Spleen (tissue), 11 donors: ENCODE measurements at regions not wholly inside any gene's neighbourhood (a gene's known extent, or its start where the extent isn't known, plus 50 kb on each side); places are given as distances from the start of the nearest gene placed in this dataset.

Experiments
- DNase-seq: peaks from one replicate; pipeline ENCODE4 v3.0.0-alpha.2; 2020
- H3K27ac ChIP-seq, 8 donors: fragments of 200-600 bp; sonication (generic) in 7 of 8; 1 replicate in 4 of 8; 2 replicates in 4 of 8; pipeline versions ENCODE4 v1.5.0 to v1.8.0; 2016 to 2021; ENCODE audit warnings: inconsistent platforms in 4 of 8, mild to moderate bottlenecking in 4 of 8, moderate library complexity in 1 of 8
- H3K27me3 ChIP-seq, 7 donors: fragments of 200-600 bp; sonication (generic) in 6 of 7; replicated peaks in 1 of 7; 1 replicate in 4 of 7; 2 replicates in 3 of 7; pipeline versions ENCODE4 v1.5.0 to v1.8.0; 2016 to 2021; ENCODE audit warnings: inconsistent platforms in 3 of 7, mild to moderate bottlenecking in 1 of 7
- H3K36me3 ChIP-seq, 6 donors: fragments of 200-600 bp; sonication (generic) in 5 of 6; 1 replicate in 4 of 6; 2 replicates in 2 of 6; pipeline versions ENCODE4 v1.5.0 to v1.8.0; 2016 to 2021; ENCODE audit warnings: inconsistent platforms in 2 of 6
- H3K4me1 ChIP-seq, 6 donors: fragments of 200-600 bp; sonication (generic) in 5 of 6; 1 replicate in 3 of 6; 2 replicates in 3 of 6; pipeline versions ENCODE4 v1.5.0 to v1.8.0; 2016 to 2021; ENCODE audit warnings: inconsistent platforms in 3 of 6
- H3K4me3 ChIP-seq, 8 donors: fragments of 200-600 bp; sonication (generic) in 7 of 8; 1 replicate in 4 of 8; 2 replicates in 4 of 8; pipeline versions ENCODE4 v1.5.0 to v1.8.0; 2016 to 2021; ENCODE audit warnings: inconsistent platforms in 4 of 8, mild to moderate bottlenecking in 4 of 8, moderate library complexity in 2 of 8
- H3K9me3 ChIP-seq, 8 donors: fragments of 200-600 bp; sonication (generic) in 7 of 8; 1 replicate in 4 of 8; 2 replicates in 4 of 8; pipeline versions ENCODE4 v1.5.0 to v1.8.0; 2016 to 2021; ENCODE audit warnings: inconsistent platforms in 4 of 8
- CTCF ChIP-seq, 11 experiments: fragments of 200-600 bp in 7 of 11; fragments of 450-650 bp in 4 of 11; sonication (generic) in 4 of 11; IDR thresholded peaks in 8 of 11; conservative IDR thresholded peaks in 3 of 11; 1 replicate in 7 of 11; 2 replicates in 4 of 11; pipeline versions ENCODE4 v1.4.0 to v1.8.0; 2016 to 2021; ENCODE audit warnings: antibody characterized with exemption in 11 of 11, inconsistent platforms in 4 of 11, mild to moderate bottlenecking in 1 of 11
- POLR2A ChIP-seq, 3 donors: fragments of 450-650 bp; IDR thresholded peaks; one replicate each; pipeline ENCODE4 v1.5.1; 2017; ENCODE audit warnings: antibody characterized with exemption in 3 of 3, mild to moderate bottlenecking in 1 of 3
- POLR2AphosphoS5 ChIP-seq, 3 donors: sonication (generic); formaldehyde crosslinking; IDR thresholded peaks; one replicate each; pipeline ENCODE4 v1.5.1; 2017; ENCODE audit warnings: antibody characterized with exemption in 3 of 3
- WGBS, 5 donors: extraction: QIAGEN DNeasy Blood & Tissue Kit in 3 of 5; methylation state at CpG; one replicate each; pipeline versions ENCODE4 v1.1.5 to v1.1.7; 2013 to 2018; 5-methylcytosine and 5-hydroxymethylcytosine counted together
- intact Hi-C: fragments of 100-400 bp; cut with DNase I; formaldehyde crosslinking; loops from one replicate; pipeline ENCODE4 v1.15.0; 2023; ENCODE audit warnings: low total_unique reads
- donor health status: healthy with polysubstance abuse.
- donor health status: DM: no; HTN: no; CAD: no; lungs with moderate emphysema.
- donor health status: DM: no; HTN: no; CAD: no.
- donor health status: Bipolar disorder and iron deficiency.
- donor health status: healthy.
- donor health status: DM: no; HTN: no; CAD: no.
- donor health status: DM: yes; HTN: yes; CAD: no.

- Histone ChIP-seq H3K4me1 (no peaks in the 10 kb centered on the region), H3K27me3 (no peaks in the 10 kb centered on the region), H3K36me3 (no peaks in the 10 kb centered on the region), H3K9me3 (peaks cover 0 to 14% (median 9%) of the 10 kb centered on the region in 8 donors), H3K27ac (no peak overlapping the region), H3K4me3 (no peak overlapping the region)
- WGBS, 5 donors: 56 to 75% (median 70%) methylated on average over 2 of the region's 2 CpGs
- TF ChIP-seq POLR2A (IDR thresholded peaks at IDR 0.05) (no peak), POLR2AphosphoS5 (IDR thresholded peaks at IDR 0.05) (no peak), CTCF (IDR thresholded peaks at IDR 0.05 in 8 of 11, conservative IDR thresholded peaks at IDR 0.05 in 3 of 11) (no peak)
- no peak for DNase-seq
- intact Hi-C loops: no loop called here
Measured at GRCh38 chr4:28313729-28314713, 1453.4 kb downstream of the STIM2 start.

DNA sequence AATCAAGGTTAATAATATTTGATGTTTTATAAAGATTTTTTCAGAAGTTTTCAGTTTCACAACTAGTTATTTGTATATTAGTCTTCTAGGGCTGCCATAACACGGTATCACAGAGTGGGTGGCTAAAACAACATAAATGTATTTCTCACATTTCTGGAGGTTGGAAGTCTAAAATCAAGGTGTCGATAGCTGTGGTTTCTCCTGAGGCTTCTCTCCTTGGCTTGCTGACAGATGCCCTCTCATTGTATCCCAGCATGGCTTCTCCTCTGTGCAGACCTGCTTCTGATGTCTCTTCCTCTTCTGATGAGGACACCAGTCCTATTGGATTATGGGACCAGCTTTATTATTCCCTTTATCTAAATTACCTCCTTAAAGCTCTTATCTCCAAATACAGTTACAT lies 1456.6 kb downstream of the STIM2 start:
- no peak for TF ChIP-seq CTCF (IDR thresholded peaks at IDR 0.05 in 8 of 11, conservative IDR thresholded peaks at IDR 0.05 in 3 of 11)
- no peak for TF ChIP-seq POLR2AphosphoS5 (IDR thresholded peaks at IDR 0.05)
- no peak for TF ChIP-seq POLR2A (IDR thresholded peaks at IDR 0.05)
- 76 to 85% (median 81%) methylated on average over 2 of the region's 2 CpGs for WGBS, 5 donors
- Histone ChIP-seq H3K27ac (no peak overlapping the region), H3K36me3 (no peaks in the 10 kb centered on the region), H3K9me3 (no peaks in the 10 kb centered on the region), H3K4me3 (no peak overlapping the region), H3K27me3 (no peaks in the 10 kb centered on the region), H3K4me1 (no peaks in the 10 kb centered on the region)
- intact Hi-C loops: no loop called here
- DNase-seq: no peak

DNA sequence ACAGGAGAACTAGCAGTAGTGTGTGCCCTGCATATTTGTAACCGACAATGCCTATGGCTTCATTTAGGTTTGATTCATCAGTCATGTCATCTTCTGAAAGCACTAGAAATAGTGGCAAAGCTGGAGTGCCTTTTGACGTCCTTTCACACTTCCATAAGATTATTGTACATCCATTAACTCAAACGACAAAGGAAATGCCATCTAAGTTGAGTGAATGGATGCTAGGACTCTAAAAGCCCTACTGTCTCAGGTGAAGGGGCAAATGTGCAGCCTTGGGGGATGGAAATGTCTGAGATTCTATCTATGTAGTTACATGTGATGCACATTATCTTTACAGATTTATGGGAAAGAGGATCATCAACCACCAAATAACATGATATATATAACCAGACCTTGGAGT lies 1473.6 kb downstream of the STIM2 start:
- Histone ChIP-seq H3K36me3 (no peaks in the 10 kb centered on the region), H3K27me3 (no peaks in the 10 kb centered on the region), H3K4me1 (no peaks in the 10 kb centered on the region), H3K27ac (no peak overlapping the region), H3K4me3 (no peak overlapping the region), H3K9me3 (peaks cover 0 to 5% (median 0%) of the 10 kb centered on the region in 8 donors)
- DNase-seq: no peak
- no peak for TF ChIP-seq CTCF (IDR thresholded peaks at IDR 0.05 in 8 of 11, conservative IDR thresholded peaks at IDR 0.05 in 3 of 11)
- TF ChIP-seq POLR2AphosphoS5 (IDR thresholded peaks at IDR 0.05): no peak
- intact Hi-C loops: no loop called here
- WGBS, 5 donors: 66 to 80% (median 76%) methylated on average over 3 of the region's 3 CpGs

DNA sequence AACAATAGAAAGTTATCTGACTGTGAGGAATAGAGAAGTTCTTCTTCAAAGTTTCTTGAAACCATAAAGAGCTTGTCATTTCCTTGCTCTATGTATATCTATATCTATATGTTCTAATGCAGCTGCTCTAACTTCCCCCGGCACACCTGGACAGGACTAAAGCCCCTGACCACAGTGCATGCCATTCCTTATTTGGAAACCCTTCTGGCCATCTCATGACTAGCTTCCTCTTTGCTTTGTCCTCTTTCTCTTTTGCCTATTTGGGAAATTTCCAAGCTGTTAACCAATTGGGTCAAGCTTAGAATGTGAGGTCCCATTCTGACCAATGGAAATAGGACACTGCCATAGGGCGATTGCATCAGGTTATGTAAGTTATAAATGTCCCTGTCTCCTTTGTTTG lies 1481.1 kb downstream of the STIM2 start:
- no peak for TF ChIP-seq POLR2AphosphoS5 (IDR thresholded peaks at IDR 0.05)
- no peak for TF ChIP-seq CTCF (IDR thresholded peaks at IDR 0.05 in 8 of 11, conservative IDR thresholded peaks at IDR 0.05 in 3 of 11)
- no peak for TF ChIP-seq POLR2A (IDR thresholded peaks at IDR 0.05)
- no peaks in the 10 kb centered on the region for H3K36me3 ChIP-seq
- no peak for DNase-seq
- H3K4me1 ChIP-seq: no peaks in the 10 kb centered on the region
- no peak overlapping the region for H3K27ac ChIP-seq
- H3K9me3 ChIP-seq: peaks cover 0 to 34% (median 22%) of the 10 kb centered on the region in 8 donors
- no peak overlapping the region for H3K4me3 ChIP-seq
- WGBS, 5 donors: 76 to 87% (median 78%) methylated on average over 2 of the region's 2 CpGs
- no peaks in the 10 kb centered on the region for H3K27me3 ChIP-seq
- intact Hi-C loops: no loop called here
